Activated naive CD8-positive, alpha-beta T cell treated with anti-CD3 and anti-CD28 coated beads for 36 hours (primary cell): ENCODE measurements at regions not wholly inside any gene's neighbourhood (a gene's known extent, or its start where the extent isn't known, plus 50 kb on each side); places are given as distances from the start of the nearest gene placed in this dataset.
"Not testable (repeated sequence)": the region's sequence is repeated elsewhere in the genome, so short reads cannot be mapped to it uniquely, and the experiment has no call there.

ENCODE experiments used
- DNase-seq: peaks from one replicate; pipeline ENCODE4 v3.0.0; 2021
- H3K27ac Mint-ChIP-seq: one replicate; pipeline ENCODE4 v1.8.0; 2022; ENCODE audit warnings: mild to moderate bottlenecking, moderate library complexity, mixed read lengths
- H3K27me3 Mint-ChIP-seq: one replicate; pipeline ENCODE4 v1.8.0; 2022; ENCODE audit warnings: mild to moderate bottlenecking, mixed read lengths
- H3K36me3 Mint-ChIP-seq: one replicate; pipeline ENCODE4 v1.8.0; 2021; ENCODE audit warnings: mild to moderate bottlenecking, mixed read lengths
- H3K4me1 Mint-ChIP-seq: one replicate; pipeline ENCODE4 v1.8.0; 2021; ENCODE audit warnings: mixed read lengths
- H3K4me3 Mint-ChIP-seq: one replicate; pipeline ENCODE4 v1.8.0; 2022; ENCODE audit warnings: mild to moderate bottlenecking, moderate library complexity, mixed read lengths
- H3K9me3 Mint-ChIP-seq: one replicate; pipeline ENCODE4 v1.8.0; 2022; ENCODE audit warnings: mixed read lengths

GRCh38 chr16:88245241-88246081, 137.3 kb upstream of the ZNF469 start:
- H3K4me3 Mint-ChIP-seq, H3K27me3 Mint-ChIP-seq, H3K36me3 Mint-ChIP-seq, H3K4me1 Mint-ChIP-seq, H3K9me3 Mint-ChIP-seq, H3K27ac Mint-ChIP-seq, DNase-seq: not testable (repeated sequence)

GRCh38 chr16:88246955-88247582, 135.7 kb upstream of the ZNF469 start:
- not testable (repeated sequence) for H3K9me3 Mint-ChIP-seq, H3K4me3 Mint-ChIP-seq, H3K36me3 Mint-ChIP-seq, H3K4me1 Mint-ChIP-seq, H3K27me3 Mint-ChIP-seq, H3K27ac Mint-ChIP-seq, DNase-seq

GRCh38 chr16:88247583-88247966, 135.2 kb upstream of the ZNF469 start:
- not testable (repeated sequence) for H3K4me1 Mint-ChIP-seq, H3K27me3 Mint-ChIP-seq, H3K27ac Mint-ChIP-seq, H3K9me3 Mint-ChIP-seq, H3K36me3 Mint-ChIP-seq, H3K4me3 Mint-ChIP-seq, DNase-seq

GRCh38 chr16:88248761-88249160, 134.0 kb upstream of the ZNF469 start:
- not testable (repeated sequence) for H3K4me1 Mint-ChIP-seq, H3K9me3 Mint-ChIP-seq

GRCh38 chr16:88250381-88250780, 132.4 kb upstream of the ZNF469 start:
- not testable (repeated sequence) for H3K9me3 Mint-ChIP-seq, H3K36me3 Mint-ChIP-seq, H3K27ac Mint-ChIP-seq, H3K27me3 Mint-ChIP-seq, DNase-seq, H3K4me3 Mint-ChIP-seq, H3K4me1 Mint-ChIP-seq

More at GRCh38 chr16:88248761-88249160, 134.0 kb upstream of the ZNF469 start:
- H3K4me3 Mint-ChIP-seq, H3K36me3 Mint-ChIP-seq, H3K27me3 Mint-ChIP-seq, H3K27ac Mint-ChIP-seq, DNase-seq: not testable (repeated sequence)

GRCh38 chr16:88252057-88252794, 130.5 kb upstream of the ZNF469 start:
- not testable (repeated sequence) for H3K9me3 Mint-ChIP-seq, H3K36me3 Mint-ChIP-seq, H3K27ac Mint-ChIP-seq, H3K4me3 Mint-ChIP-seq, H3K4me1 Mint-ChIP-seq, DNase-seq, H3K27me3 Mint-ChIP-seq

GRCh38 chr16:88258141-88258540, 124.6 kb upstream of the ZNF469 start:
- not testable (repeated sequence) for H3K27ac Mint-ChIP-seq, H3K36me3 Mint-ChIP-seq, DNase-seq, H3K4me3 Mint-ChIP-seq, H3K4me1 Mint-ChIP-seq, H3K9me3 Mint-ChIP-seq
- peaks cover 42% of the 10 kb centered on the region for H3K27me3 Mint-ChIP-seq

GRCh38 chr16:88258764-88259525, 123.8 kb upstream of the ZNF469 start:
- H3K36me3 Mint-ChIP-seq, H3K4me1 Mint-ChIP-seq, H3K9me3 Mint-ChIP-seq, DNase-seq, H3K4me3 Mint-ChIP-seq, H3K27ac Mint-ChIP-seq: not testable (repeated sequence)
- peaks cover 46% of the 10 kb centered on the region for H3K27me3 Mint-ChIP-seq

- DNase-seq, H3K27ac Mint-ChIP-seq, H3K4me1 Mint-ChIP-seq, H3K4me3 Mint-ChIP-seq, H3K9me3 Mint-ChIP-seq, H3K36me3 Mint-ChIP-seq: not testable (repeated sequence)
- H3K27me3 Mint-ChIP-seq: peaks cover 49% of the 10 kb centered on the region
Measured at GRCh38 chr16:88259538-88259937, 123.2 kb upstream of the ZNF469 start.

GRCh38 chr16:88260146-88260545, 122.6 kb upstream of the ZNF469 start:
- not testable (repeated sequence) for H3K27ac Mint-ChIP-seq, H3K4me3 Mint-ChIP-seq, H3K9me3 Mint-ChIP-seq, H3K36me3 Mint-ChIP-seq, H3K4me1 Mint-ChIP-seq, DNase-seq
- H3K27me3 Mint-ChIP-seq: peaks cover 50% of the 10 kb centered on the region

- H3K27me3 Mint-ChIP-seq: peaks cover 51% of the 10 kb centered on the region
- H3K9me3 Mint-ChIP-seq, H3K36me3 Mint-ChIP-seq, DNase-seq, H3K27ac Mint-ChIP-seq, H3K4me1 Mint-ChIP-seq, H3K4me3 Mint-ChIP-seq: not testable (repeated sequence)
Measured at GRCh38 chr16:88260881-88261665, 121.7 kb upstream of the ZNF469 start.

- H3K36me3 Mint-ChIP-seq, H3K4me1 Mint-ChIP-seq, H3K27ac Mint-ChIP-seq, H3K9me3 Mint-ChIP-seq, H3K4me3 Mint-ChIP-seq, DNase-seq: not testable (repeated sequence)
- H3K27me3 Mint-ChIP-seq: peaks cover 53% of the 10 kb centered on the region
Measured at GRCh38 chr16:88261814-88262605, 120.7 kb upstream of the ZNF469 start.

GRCh38 chr16:88262858-88263563, 119.7 kb upstream of the ZNF469 start:
- not testable (repeated sequence) for DNase-seq, H3K36me3 Mint-ChIP-seq, H3K4me3 Mint-ChIP-seq, H3K9me3 Mint-ChIP-seq, H3K27ac Mint-ChIP-seq, H3K4me1 Mint-ChIP-seq
- peaks cover 44% of the 10 kb centered on the region for H3K27me3 Mint-ChIP-seq
